ENCODE measurements at regions not wholly inside any gene's neighbourhood (a gene's known extent, or its start where the extent isn't known, plus 50 kb on each side); places are given as distances from the start of the nearest gene placed in this dataset.
"Not testable (repeated sequence)": the region's sequence is repeated elsewhere in the genome, so short reads cannot be mapped to it uniquely, and the experiment has no call there.

DNA sequence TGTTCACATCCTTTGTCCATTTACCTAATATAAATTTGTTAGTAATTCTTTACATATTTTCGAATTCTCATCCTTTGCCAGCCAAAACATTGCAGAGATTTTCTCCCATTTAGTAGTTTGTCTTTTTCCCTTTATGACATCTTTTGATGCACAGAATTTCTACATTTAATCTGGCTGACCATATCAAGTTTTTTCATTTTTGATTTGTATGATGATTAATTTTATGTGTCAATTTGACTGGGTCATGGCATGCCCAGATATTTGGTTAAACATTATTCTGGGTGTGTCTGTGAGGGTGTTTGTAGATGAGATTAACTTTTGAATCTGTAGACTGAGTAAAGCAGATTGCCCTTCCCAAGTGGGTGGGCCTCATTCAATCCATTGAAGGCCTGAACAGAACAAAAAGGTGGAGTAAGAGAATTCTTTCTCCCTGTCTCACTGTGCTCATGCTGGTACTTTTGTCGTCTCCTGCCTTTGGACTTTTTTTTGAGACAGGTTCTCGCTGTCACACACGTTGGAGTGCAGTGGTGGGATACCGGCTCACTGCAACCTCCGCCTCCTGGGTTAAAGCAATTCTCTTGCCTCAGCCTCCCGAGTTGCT is 72.1 kb upstream of the EPB41L1 start:
- no peak for DNase-seq (ENCODE audit: low spot score)

DNA sequence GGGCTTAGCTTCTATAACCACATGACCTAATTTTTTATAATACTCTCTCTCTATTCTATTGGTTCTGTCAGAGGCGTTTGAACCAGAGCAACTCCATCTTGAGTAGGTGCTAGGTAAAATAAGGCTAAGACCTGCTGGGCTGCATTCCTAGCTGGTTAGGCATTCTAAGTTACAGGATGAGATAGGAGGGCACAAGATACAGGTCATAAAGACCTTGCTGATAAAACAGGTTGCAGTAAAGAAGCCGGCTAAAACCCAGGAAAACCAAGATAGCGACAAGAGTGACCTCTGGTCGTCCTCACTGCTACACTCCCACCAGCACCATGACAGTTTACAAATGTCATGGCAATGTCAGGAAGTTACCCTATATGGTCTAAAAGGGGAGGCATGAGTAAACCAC is 71.3 kb upstream of the EPB41L1 start:
- DNase-seq (ENCODE audit: low spot score) = not testable (repeated sequence)

DNA sequence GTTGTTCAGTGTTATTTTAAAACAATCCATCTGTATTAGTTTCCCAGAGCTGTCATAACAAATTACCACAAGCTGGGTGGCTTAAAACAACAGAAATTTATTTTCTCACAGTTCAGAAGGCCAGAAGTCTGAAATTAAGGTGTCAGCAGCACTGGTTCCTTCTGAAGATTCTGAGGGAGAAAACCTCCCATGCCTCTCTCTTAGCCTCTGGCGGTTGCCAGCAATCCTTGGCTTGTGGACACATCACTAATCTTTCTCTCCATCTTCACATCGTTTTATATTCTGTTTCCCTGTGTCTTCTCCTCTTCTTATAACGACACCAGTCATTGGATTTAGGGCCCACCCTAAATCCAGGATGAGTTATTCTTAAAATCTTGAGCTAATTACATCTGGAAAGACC is 70.2 kb upstream of the EPB41L1 start:
- no peak for DNase-seq (ENCODE audit: low spot score)

DNA sequence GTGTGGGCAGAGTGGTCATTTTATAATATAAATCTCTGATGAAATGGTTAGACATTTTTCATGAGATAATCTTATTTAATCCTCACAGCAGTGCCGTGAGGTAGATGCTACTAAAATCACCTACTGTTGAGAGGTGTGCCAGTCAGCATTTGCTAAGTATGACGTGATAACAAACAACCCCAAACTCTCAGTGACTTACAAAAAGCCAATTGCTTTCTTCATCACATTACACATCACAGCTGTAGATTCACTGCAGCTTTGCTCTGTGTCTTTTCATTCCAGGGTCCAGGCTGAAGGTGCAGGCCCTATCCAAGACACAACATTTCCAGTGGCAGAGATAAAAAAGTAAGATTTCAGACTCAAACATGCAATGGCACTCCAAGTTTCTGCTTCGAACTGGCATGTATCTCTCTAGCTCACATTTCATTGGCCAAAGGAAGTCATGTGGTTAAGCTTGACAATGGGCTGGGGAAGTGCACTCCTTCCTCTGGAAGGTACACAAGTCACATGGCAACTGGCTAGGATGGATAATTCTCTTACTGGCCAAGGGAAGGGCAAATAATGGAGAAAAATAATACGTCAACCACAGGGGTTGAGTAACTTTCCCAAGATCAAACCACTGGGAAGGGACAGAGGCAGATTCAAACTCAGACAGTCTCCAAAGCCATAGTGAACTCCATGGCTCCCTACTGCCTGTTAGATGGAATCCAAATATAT is 69.5 kb upstream of the EPB41L1 start:
- DNase-seq (ENCODE audit: low spot score) = no peak

DNA sequence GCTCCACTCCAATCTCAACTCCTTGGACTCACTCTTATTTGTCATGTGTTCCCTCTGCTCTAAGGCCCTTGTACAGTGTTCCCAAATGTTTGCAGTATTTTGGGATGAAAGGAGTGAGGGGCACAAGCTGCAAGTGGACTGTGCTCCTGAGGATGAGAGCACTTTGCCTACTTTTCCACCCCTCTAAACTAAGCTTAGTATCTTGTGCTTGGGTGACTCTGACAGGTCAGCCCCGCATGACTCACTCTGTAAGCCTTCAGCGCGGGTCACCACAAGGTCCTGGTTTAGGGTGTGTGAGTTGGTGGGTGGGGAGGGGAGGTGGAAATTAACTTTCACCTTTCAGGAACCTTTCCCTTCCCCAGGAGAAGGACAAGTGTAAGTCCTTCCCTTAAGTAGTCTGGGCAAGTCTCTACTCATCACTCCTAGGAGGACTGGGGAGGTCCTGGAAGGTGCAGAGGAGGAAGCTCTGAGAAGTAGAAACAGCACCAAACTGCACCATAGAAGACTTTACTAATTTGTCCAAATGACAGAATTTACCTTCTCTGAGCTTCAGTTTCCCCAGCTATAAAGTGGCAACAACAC is 68.8 kb upstream of the EPB41L1 start:
- DNase-seq (ENCODE audit: low spot score) = peak; percentile 78

DNA sequence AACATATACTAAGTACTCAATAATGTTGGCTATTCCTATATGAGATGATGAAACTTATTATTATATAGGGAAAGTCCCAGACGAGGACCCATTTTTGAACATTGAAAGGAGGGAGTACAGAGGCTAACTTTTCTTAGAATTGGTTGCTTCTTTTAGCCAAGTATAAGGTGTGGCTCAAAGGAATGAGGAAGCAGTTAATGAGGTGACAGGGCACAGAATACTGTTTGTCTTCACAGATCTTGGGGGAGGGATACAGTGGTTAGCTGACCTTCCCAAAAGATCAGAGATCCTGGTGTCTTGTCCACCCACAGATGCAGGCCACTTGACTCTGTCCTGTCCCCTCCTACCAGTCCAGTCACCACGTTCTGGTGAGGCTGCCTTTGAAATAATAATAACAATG is 67.8 kb upstream of the EPB41L1 start:
- no peak for DNase-seq (ENCODE audit: low spot score)

GRCh38 chr20:36090223-36090622 is 64.3 kb upstream of the EPB41L1 start:
- no peak for DNase-seq (ENCODE audit: low spot score)

DNA sequence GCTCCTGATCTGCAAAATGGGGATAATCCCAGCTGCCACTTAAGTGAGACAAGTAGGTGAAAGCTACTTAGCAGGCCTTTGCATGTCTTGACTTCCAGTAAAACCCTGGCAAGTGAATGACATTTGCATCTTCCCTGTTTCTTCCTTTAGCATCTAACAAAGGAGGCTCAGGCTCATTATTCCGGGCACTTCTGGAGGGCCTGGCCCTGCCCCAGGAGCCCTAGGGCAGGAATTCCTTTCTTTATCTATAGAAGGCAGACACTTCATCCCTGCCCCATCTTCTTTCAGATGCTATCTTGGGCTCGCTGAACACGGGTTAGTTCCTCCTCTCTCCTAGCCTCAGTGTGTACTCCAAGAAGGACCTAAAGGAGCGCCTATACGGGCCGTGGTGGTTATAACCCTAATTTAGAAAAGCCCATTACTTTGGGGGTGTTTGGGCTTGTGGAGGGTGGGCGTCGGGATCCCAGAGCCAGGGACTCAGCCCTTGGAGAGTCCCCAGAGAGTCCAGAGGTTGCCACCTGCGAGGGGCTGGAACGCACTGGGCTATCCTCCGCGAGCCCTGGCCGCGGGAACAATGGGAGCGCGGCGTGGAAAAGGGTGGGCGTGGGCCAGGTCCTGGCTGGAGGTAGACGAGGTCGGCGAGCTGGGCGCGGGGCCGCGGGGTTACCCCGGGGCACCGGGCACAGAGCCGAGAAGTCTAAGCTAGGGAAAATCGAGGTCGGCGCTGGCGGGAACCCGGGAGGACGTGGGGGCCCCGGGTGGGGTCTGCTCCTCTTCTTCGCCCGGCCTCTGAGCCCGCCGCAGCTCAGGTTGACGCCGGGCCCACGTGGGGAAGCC is 62.8 kb upstream of the EPB41L1 start:
- DNase-seq (ENCODE audit: low spot score) = no peak

- DNase-seq (ENCODE audit: low spot score) = peak; percentile 49
Measured at GRCh38 chr20:36092398-36093024, 62.0 kb upstream of the EPB41L1 start.

GRCh38 chr20:36093025-36093803 is 61.3 kb upstream of the EPB41L1 start:
- peak; percentile 37 for DNase-seq (ENCODE audit: low spot score)

GRCh38 chr20:36093804-36094145 is 60.8 kb upstream of the EPB41L1 start:
- DNase-seq (ENCODE audit: low spot score) = no peak

DNA sequence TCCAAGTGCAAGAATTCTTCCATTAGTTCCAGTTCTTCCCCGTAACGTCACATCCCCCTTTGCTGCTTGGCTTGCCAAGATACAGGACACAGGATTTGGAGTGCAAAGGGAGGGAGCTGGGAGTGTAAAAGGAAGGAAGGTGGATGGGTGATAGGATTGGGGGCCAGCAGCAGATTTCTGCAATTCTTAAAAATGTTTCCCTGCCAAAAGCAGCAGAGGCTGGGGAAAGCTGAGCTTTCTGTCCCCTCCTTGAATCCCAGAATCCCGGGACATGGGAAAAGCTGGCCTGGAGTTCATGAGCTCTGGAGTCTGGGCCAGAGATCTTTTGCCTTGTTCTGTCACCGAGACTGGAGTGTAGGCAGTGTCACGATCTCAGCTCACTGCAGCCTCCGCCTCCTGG is 60.0 kb upstream of the EPB41L1 start:
- DNase-seq (ENCODE audit: low spot score) = peak; percentile 69

DNA sequence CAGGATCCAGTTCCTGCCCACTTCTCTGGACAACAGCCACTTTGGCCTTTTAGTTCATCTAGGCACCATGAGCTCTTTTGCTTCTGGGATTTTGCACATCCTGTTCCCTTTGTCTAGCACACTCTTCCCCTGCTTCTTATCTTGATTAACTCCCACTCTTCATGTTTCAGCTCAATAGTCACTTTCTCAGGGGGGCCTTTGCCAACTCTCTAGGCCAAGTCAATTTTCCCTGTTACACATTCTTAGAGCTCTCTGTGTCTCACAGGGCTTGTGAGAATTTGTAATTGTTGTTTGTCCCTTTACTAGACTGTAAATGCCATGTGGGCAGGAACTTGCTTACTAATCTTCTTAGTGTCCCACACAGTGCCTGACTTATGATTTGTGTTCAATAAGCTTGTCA is 58.1 kb upstream of the EPB41L1 start:
- no peak for DNase-seq (ENCODE audit: low spot score)

DNA sequence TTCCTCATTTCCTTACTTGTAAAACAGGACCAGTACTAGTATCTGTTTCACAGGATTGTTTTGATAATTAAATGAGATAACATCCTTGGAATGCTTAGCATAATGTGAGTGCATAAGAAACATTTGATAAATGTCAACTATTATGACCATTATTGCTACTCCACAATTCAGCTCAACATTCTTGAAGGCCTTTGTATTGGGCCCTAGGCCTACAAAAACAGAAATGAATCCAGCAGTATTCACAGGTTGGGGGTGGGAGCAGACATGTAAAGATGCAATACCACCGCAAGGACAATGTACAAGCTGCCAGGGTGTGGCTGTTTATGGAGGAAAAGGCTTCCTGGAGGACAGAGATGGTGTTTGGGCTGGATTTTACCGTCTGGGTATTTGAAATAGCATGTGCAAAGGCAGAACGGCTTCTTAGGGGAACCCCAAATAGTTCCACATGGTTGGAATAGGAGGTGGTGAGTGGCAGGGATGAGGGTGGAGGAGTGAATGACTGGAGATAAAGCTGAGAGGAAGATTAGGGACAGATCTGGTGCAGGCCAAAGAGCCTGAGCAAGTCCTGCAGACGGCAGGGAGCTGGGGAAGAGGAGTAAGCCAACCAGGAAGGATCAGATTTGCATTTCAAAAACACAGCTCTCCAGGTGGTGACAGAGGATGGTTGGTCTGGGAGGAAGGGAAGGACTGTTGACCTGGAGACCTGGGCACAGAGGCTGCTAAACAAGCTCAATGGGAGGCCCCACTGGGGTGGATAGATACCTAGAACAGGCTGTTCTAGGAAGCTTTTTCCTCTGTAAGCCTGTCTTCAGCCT is 57.0 kb upstream of the EPB41L1 start:
- DNase-seq (ENCODE audit: low spot score) = peak; percentile 53

DNA sequence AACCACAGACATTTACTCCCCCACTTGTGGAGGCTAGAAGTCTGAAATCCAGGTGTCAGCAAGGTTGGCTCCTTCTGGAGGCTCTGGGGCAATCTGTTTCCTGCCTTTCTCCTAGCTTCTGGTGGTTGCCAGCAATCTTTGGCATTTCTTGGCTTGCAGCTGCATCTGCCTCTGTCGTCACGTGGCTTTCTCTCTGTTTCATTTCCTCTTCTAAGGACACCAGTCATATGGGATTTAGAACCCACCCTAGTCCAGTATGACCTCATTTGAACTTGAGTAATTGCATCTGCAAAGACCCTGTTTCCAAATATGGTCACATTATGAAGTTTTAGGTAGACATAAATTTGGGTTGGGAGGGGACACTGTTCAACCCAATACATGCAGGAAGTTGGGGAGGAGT is 56.2 kb upstream of the EPB41L1 start:
- no peak for DNase-seq (ENCODE audit: low spot score)

- DNase-seq (ENCODE audit: low spot score) = no peak
Measured at GRCh38 chr20:36099106-36099505, 55.4 kb upstream of the EPB41L1 start.

DNA sequence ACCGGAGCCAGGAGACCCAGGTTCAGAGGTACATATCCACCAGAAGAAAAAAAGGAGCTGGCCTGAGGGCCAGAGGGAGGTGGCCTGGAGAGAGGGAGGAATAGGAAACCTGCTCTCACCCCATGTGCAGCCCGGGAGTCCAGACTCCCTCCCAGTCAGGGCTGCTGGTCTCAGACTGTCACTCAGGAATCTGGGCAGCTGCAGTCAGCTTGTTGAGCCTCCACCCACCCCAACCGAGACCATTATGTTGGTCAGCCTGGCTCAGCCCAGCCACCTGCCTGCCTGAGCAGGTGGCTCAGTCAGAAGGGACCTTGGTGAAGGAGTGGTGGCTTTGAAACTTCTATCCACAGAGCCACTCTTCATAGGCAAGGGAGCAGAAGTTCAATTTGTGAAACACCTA is 53.3 kb upstream of the EPB41L1 start:
- DNase-seq (ENCODE audit: low spot score) = no peak

DNA sequence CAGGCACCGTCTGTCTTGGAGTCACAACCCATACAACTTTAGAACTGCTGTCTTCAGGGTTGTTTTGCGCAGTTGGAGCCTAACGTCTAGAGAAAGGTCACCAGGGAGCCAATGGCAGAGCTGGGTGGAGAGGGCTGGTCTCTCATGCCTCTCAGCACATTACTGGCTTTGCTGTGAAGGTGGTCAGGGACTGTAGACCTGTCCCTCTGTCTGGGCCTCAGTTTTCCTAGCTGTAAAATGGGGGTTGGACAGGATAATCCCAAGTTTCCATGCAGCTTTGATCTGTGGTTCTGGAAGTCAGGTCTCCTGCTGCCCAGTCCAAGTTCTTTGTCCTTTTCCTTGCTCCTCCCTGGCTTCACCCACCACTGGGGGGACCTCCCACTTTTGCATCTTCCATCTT is 52.2 kb upstream of the EPB41L1 start:
- DNase-seq (ENCODE audit: low spot score) = no peak

DNA sequence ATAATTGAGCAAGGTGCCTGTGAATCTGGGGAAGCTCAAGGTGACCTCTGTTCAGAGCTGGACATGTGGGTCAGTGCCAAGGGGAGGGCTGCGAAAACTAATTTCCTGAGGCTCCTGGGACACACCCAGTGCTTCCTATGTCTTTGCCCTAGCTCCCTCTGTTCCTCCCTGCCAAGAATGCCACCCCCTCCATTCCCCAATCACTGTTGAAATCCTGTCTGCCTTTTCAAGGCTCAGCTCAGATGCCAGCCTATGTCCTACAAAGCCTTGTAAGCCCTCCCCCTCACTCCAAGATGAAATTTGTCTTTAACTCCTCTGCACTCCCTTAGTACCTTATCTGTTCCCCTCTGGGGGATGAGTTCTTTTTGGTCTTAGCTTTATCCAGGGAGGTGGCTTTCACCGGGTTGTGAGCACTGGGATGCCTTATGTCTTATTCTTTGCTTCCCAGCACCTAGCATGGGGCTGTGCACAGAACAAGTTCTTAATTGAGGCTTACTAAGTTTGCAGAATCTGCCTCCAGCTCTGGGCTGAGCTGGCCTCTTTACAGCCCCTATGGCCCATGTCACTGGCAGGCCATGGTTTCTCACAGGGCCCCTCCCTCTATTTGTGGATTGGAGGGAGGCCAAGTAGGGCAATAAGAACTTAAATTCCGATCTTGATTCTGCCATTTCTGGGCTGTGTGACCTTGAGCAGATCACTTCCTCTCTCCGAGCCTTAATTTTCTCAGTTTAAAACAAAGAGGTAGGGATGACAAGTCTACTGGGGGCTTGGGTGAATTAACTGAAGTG is 51.5 kb upstream of the EPB41L1 start:
- DNase-seq (ENCODE audit: low spot score) = no peak

DNA sequence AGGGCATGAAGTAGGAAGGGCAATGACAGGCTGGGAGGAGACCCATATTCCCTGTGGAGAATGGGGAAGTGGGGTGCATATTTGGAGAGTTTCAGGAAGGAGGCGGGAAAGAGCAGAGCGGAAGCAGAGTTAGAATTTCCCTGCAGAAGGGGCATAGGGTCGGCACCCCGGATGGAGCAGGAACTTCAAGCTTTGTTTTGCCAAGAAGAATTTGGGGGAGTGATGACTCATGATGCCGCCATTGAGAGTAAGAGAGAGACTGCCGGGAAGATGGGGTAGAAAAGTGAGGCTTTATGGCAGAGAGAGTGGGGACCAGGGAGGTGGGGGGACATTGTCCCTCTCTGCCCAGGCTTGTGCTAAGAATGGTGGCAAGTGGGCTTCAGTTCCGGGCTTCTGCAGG is 50.3 kb upstream of the EPB41L1 start:
- no peak for DNase-seq (ENCODE audit: low spot score)
